H1 (cell line): ENCODE measurements at regions not wholly inside any gene's neighbourhood (a gene's known extent, or its start where the extent isn't known, plus 50 kb on each side); places are given as distances from the start of the nearest gene placed in this dataset.

Experiments used
- CTCF ChIA-PET: fragments of 300-600 bp; sonication (Branson Sonifier 250); formaldehyde crosslinking; loops from one replicate; lab custom pipeline; 2021; ENCODE audit not compliant: partially characterized antibody; lab: Charles Lee
- POLR2A ChIA-PET: fragments of 300-600 bp; sonication (Branson Sonifier 250); formaldehyde crosslinking; loops from one replicate; lab custom pipeline; 2021; ENCODE audit warnings: inconsistent platforms; ENCODE audit not compliant: partially characterized antibody; lab: Charles Lee
- DNase-seq, 2 experiments: peaks; one replicate each; pipeline versions ENCODE4 v3.0.0 to v3.0.0-alpha.2; 2010 to 2022; ENCODE audit warnings: low spot score in 2 of 2, low read depth in 1 of 2, mixed read lengths in 1 of 2
- FAIRE-seq: peaks from 2 replicates; lab custom pipeline; 2011; peaks lifted over from hg19 to GRCh38; lab: Jason Lieb, UNC
- H2AFZ ChIP-seq: 2 replicates; pipeline ENCODE4 v1.8.1; 2012; ENCODE audit warnings: low read length, inconsistent platforms
- H2AK5ac ChIP-seq: 2 replicates; pipeline ENCODE4 v1.6.1; 2013; ENCODE audit warnings: low read depth, low read length
- H2BK120ac ChIP-seq: replicated peaks from 2 replicates; pipeline ENCODE3; 2013; ENCODE audit warnings: low read depth, low read length, inconsistent platforms
- H2BK12ac ChIP-seq: 2 replicates; pipeline ENCODE4 v1.6.1; 2013; ENCODE audit warnings: low read depth, low read length
- H2BK15ac ChIP-seq: 2 replicates; pipeline ENCODE4 v1.6.1; 2013; ENCODE audit warnings: low read length
- H2BK20ac ChIP-seq: 2 replicates; pipeline ENCODE4 v1.6.1; 2013; ENCODE audit warnings: low read length
- H2BK5ac ChIP-seq: 2 replicates; pipeline ENCODE4 v1.6.1; 2013; ENCODE audit warnings: low read depth, low read length
- H3K14ac ChIP-seq: 2 replicates; pipeline ENCODE4 v1.6.1; 2013; ENCODE audit warnings: inconsistent platforms; ENCODE audit not compliant: insufficient read length
- H3K18ac ChIP-seq: 2 replicates; pipeline ENCODE4 v1.6.1; 2013; ENCODE audit warnings: low read length; ENCODE audit errors: extremely low read depth
- H3K23ac ChIP-seq: 2 replicates; pipeline ENCODE4 v1.6.1; 2013; ENCODE audit warnings: inconsistent platforms; ENCODE audit not compliant: insufficient read length
- H3K23me2 ChIP-seq: 2 replicates; pipeline ENCODE4 v1.6.1; 2013; ENCODE audit warnings: low read depth, low read length
- H3K27ac ChIP-seq: 2 replicates; pipeline ENCODE4 v1.6.1; 2011; ENCODE audit warnings: low read depth, low read length, inconsistent platforms
- H3K27me3 ChIP-seq, 4 experiments: replicated peaks in 1 of 4; 1 replicate in 1 of 4; 2 replicates in 3 of 4; pipeline versions ENCODE4 v1.6.1 to v1.8.1; 2011 to 2013; ENCODE audit warnings: low read length in 3 of 4, mild to moderate bottlenecking in 3 of 4, inconsistent platforms in 2 of 4, mixed read lengths in 2 of 4, moderate library complexity in 1 of 4; ENCODE audit not compliant: control insufficient read depth in 3 of 4, insufficient read depth in 3 of 4; ENCODE audit errors: extremely low read depth in 1 of 4
- H3K36me3 ChIP-seq, 4 experiments: 2 replicates each; pipeline versions ENCODE4 v1.6.1 to v1.8.1; 2011 to 2013; ENCODE audit warnings: mild to moderate bottlenecking in 4 of 4, low read length in 3 of 4, moderate library complexity in 2 of 4, control low read depth in 1 of 4, inconsistent platforms in 1 of 4; ENCODE audit not compliant: insufficient read depth in 4 of 4, control insufficient read depth in 2 of 4
- H3K4ac ChIP-seq: replicated peaks from 2 replicates; pipeline ENCODE3; 2013; ENCODE audit warnings: low read length, low read depth, mixed read lengths, inconsistent platforms; ENCODE audit not compliant: insufficient read length
- H3K4me1 ChIP-seq, 4 experiments: replicated peaks in 1 of 4; 1 replicate in 1 of 4; 2 replicates in 3 of 4; pipeline versions ENCODE4 v1.6.1 to v1.8.1; 2011 to 2013; ENCODE audit warnings: low read length in 3 of 4, inconsistent platforms in 2 of 4, mixed read lengths in 1 of 4; ENCODE audit not compliant: insufficient read depth in 4 of 4, control insufficient read depth in 3 of 4
- H3K4me2 ChIP-seq, 2 experiments: 2 replicates each; pipeline versions ENCODE4 v1.6.1 to v1.8.1; 2011 to 2013; ENCODE audit warnings: low read depth in 2 of 2, low read length in 2 of 2, control low read depth in 1 of 2, inconsistent platforms in 1 of 2, mild to moderate bottlenecking in 1 of 2; ENCODE audit not compliant: insufficient read depth in 1 of 2
- H3K4me3 ChIP-seq, 4 experiments: fragments of 200-600, 300-600 bp in 1 of 4; sonication (generic), shearing (Covaris generic), sonication (Bioruptor Twin) in 1 of 4; 2 replicates each; pipeline versions ENCODE4 v1.5.1 to v1.8.1; 2011 to 2016; ENCODE audit warnings: low read length in 4 of 4, low read depth in 3 of 4, control low read depth in 2 of 4, inconsistent platforms in 2 of 4, mild to moderate bottlenecking in 2 of 4, mixed read lengths in 1 of 4, moderate library complexity in 1 of 4; ENCODE audit not compliant: insufficient read depth in 2 of 4; ENCODE audit errors: extremely low read depth in 1 of 4
- H3K56ac ChIP-seq: replicated peaks from 2 replicates; pipeline ENCODE3; 2013; ENCODE audit warnings: low read depth, mild to moderate bottlenecking, mixed read lengths, low read length, inconsistent platforms; ENCODE audit not compliant: insufficient read length
- H3K79me1 ChIP-seq: 2 replicates; pipeline ENCODE4 v1.6.1; 2013; ENCODE audit warnings: low read depth, low read length, control low read depth
- H3K79me2 ChIP-seq, 2 experiments: 2 replicates each; pipeline versions ENCODE4 v1.6.1 to v1.8.1; 2012 to 2013; ENCODE audit warnings: low read length in 2 of 2, mild to moderate bottlenecking in 2 of 2, inconsistent platforms in 1 of 2; ENCODE audit not compliant: insufficient read depth in 2 of 2, control insufficient read depth in 1 of 2
- H3K9ac ChIP-seq, 4 experiments: replicated peaks in 1 of 4; 1 replicate in 1 of 4; 2 replicates in 3 of 4; pipeline versions ENCODE4 v1.6.1 to v1.8.1; 2011 to 2013; ENCODE audit warnings: low read depth in 3 of 4, low read length in 3 of 4, control low read depth in 2 of 4, mild to moderate bottlenecking in 2 of 4, moderate library complexity in 2 of 4, inconsistent platforms in 1 of 4; ENCODE audit errors: extremely low read depth in 1 of 4
- H3K9me3 ChIP-seq, 2 experiments: 2 replicates each; pipeline versions ENCODE4 v1.6.1 to v1.8.1; 2012 to 2013; ENCODE audit warnings: mild to moderate bottlenecking in 2 of 2, moderate library complexity in 2 of 2, control low read depth in 1 of 2, inconsistent platforms in 1 of 2, low read depth in 1 of 2, low read length in 1 of 2, mixed read lengths in 1 of 2; ENCODE audit not compliant: insufficient read depth in 2 of 2
- H4K20me1 ChIP-seq, 2 experiments: replicated peaks in 1 of 2; 2 replicates each; pipeline versions ENCODE3 to v1.8.1; 2011 to 2013; ENCODE audit warnings: inconsistent platforms in 2 of 2, low read length in 2 of 2, mild to moderate bottlenecking in 1 of 2; ENCODE audit not compliant: insufficient read depth in 2 of 2, control insufficient read depth in 1 of 2
- H4K5ac ChIP-seq: 2 replicates; pipeline ENCODE4 v1.6.1; 2013; ENCODE audit warnings: low read length, low read depth, mixed read lengths, inconsistent platforms; ENCODE audit not compliant: insufficient read length
- H4K8ac ChIP-seq: 2 replicates; pipeline ENCODE4 v1.8.0; 2013; ENCODE audit warnings: mild to moderate bottlenecking, moderate library complexity, low read length, inconsistent platforms; ENCODE audit not compliant: insufficient read depth; ENCODE audit errors: extremely low read depth
- H4K91ac ChIP-seq: replicated peaks from 2 replicates; pipeline ENCODE3; 2013; ENCODE audit warnings: low read length, mixed read lengths, inconsistent platforms; ENCODE audit not compliant: insufficient read length
- CBX8 ChIP-seq: fragments of 300-800, 300-1000 bp; sonication (generic); IDR thresholded peaks from 2 replicates; pipeline ENCODE4 v1.7.1; 2016; ENCODE audit warnings: low read depth, low read length, borderline replicate concordance
- CHD2 ChIP-seq: IDR thresholded peaks from 2 replicates; pipeline ENCODE4 v1.6.1; 2012; ENCODE audit warnings: low read length, improper control_type of control experiment
- CREB1 ChIP-seq: IDR thresholded peaks from 2 replicates; pipeline ENCODE4 v1.6.1; 2012; ENCODE audit warnings: inconsistent platforms
- GTF2F1 ChIP-seq: IDR thresholded peaks from 2 replicates; pipeline ENCODE4 v1.6.1; 2012; ENCODE audit warnings: low read depth, low read length, improper control_type of control experiment, borderline replicate concordance
- KDM5A ChIP-seq: fragments of 200-600 bp; IDR thresholded peaks from 2 replicates; pipeline ENCODE4 v1.7.1; 2012; ENCODE audit warnings: mild to moderate bottlenecking, low read length, inconsistent platforms, mixed read lengths
- TCF12 ChIP-seq: IDR thresholded peaks from 2 replicates; pipeline ENCODE4 v1.6.1; 2011; ENCODE audit warnings: low read depth, mild to moderate bottlenecking, low read length
- WGBS, 2 experiments: shearing (Covaris generic) in 1 of 2; methylation state at CpG; one replicate each; pipeline versions ENCODE4 v1.1.6 to v1.1.7; 2013 to 2015; ENCODE audit warnings: low lambda C conversion rate in 2 of 2, mixed read lengths in 2 of 2, inconsistent platforms in 1 of 2, low coverage in 1 of 2, missing lambda C conversion rate in 1 of 2; ENCODE audit not compliant: insufficient replicate concordance in 2 of 2, insufficient coverage in 1 of 2, insufficient read length in 1 of 2; ENCODE audit errors: extremely low coverage in 1 of 2, missing lambda C conversion rate in 1 of 2; 5-methylcytosine and 5-hydroxymethylcytosine counted together
- TF ChIP-seq, protein P1 (sequence below): IDR thresholded peaks from 2 replicates; pipeline ENCODE4 v1.6.1; 2011; ENCODE audit warnings: low read depth, mild to moderate bottlenecking, low read length; ENCODE audit not compliant: insufficient read depth

DNA sequence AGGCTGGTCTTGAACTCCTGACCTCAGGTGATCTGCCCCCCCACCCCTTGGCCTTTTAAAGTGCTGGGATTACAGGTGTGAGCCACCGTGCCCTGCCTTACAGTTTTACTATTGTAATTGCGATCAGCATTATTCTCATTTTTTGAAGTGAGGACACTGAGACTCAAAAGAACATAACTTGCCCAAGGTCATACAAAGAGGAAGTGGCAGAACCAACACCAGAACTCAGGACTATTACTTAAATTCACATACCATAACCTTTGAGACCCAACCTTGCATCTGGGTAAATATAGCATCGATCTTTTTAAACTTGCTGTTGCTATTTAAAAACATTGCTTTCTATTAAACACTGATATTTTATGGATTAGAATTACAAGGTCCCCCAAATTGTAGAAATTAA lies 54.2 kb downstream of the FOXI1 start:
- TF ChIP-seq KDM5A (no peak), CREB1 (no peak), CBX8 (no peak), GTF2F1 (no peak), CHD2 (no peak), TCF12 (no peak)
- TF ChIP-seq, protein P1, sequence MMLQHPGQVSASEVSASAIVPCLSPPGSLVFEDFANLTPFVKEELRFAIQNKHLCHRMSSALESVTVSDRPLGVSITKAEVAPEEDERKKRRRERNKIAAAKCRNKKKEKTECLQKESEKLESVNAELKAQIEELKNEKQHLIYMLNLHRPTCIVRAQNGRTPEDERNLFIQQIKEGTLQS: no peak
- FAIRE-seq: no peak
- CTCF ChIA-PET: interaction anchor here (0.9 kb wide), 1 partner anchor 11 kb away, joined by 3 read pairs; no protein-coding TSS in a partner anchor

More for the DNA sequence above, 54.2 kb downstream of the FOXI1 start:
- H3K23ac ChIP-seq: no peak overlapping the region
- H3K27me3 ChIP-seq: no peaks in the 10 kb centered on the region
- no peaks in the 10 kb centered on the region for H3K23me2 ChIP-seq
- no peak overlapping the region for H3K9ac ChIP-seq
- no peak overlapping the region for H3K56ac ChIP-seq
- no peak overlapping the region for H4K91ac ChIP-seq
- H3K18ac ChIP-seq: no peak overlapping the region
- no peak for DNase-seq
- no peaks in the 10 kb centered on the region for H3K79me1 ChIP-seq
- H3K14ac ChIP-seq: no peak overlapping the region
- no peaks in the 10 kb centered on the region; a peak in 1 of 7 replicates for H3K4me1 ChIP-seq
- H3K36me3 ChIP-seq: no peaks in the 10 kb centered on the region
- H2AFZ ChIP-seq: no peak overlapping the region
- no peak overlapping the region for H3K4me2 ChIP-seq
- no peak overlapping the region for H2BK5ac ChIP-seq
- H4K20me1 ChIP-seq: no peaks in the 10 kb centered on the region
- H4K8ac ChIP-seq: no peak overlapping the region
- H2BK120ac ChIP-seq: no peak overlapping the region
- no peak overlapping the region for H4K5ac ChIP-seq
- WGBS, 2 experiments: 81% methylated on average over 3 of the region's 3 CpGs; no CpG with 5 or more reads in 1 of the 2 experiments
- H3K27ac ChIP-seq: no peak overlapping the region
- H3K79me2 ChIP-seq: no peaks in the 10 kb centered on the region
- POLR2A ChIA-PET: no interaction called here
- H2AK5ac ChIP-seq: no peak overlapping the region
- H2BK15ac ChIP-seq: no peak overlapping the region
- no peak overlapping the region for H3K4me3 ChIP-seq
- H2BK20ac ChIP-seq: no peak overlapping the region
- H2BK12ac ChIP-seq: no peak overlapping the region
- H3K4ac ChIP-seq: no peak overlapping the region
- H3K9me3 ChIP-seq: no peaks in the 10 kb centered on the region
